ENCODE measurements at regions not wholly inside any gene's neighbourhood (a gene's known extent, or its start where the extent isn't known, plus 50 kb on each side); places are given as distances from the start of the nearest gene placed in this dataset.

DNA sequence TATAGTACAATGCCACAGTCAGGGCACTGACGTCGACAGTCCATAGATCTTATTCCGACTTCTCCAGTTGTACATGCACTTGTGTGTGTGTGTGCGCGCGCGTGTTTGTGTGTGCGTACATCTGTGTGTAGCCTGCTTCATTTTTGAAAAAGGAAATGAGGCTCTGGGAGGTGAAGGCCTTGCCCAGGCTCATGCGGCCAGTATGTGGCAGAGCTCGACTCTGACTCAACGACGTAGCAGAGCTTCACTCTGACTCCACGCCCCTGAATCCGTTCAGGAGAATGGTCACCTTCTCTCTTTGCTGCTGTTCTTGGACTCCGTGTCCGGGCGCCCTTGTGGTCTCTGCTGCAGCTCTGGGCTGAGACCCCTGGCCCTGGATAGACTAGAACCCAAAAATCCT, 81.6 kb upstream of the CIBAR2 start:
- TF ChIP-seq POLR2A (IDR thresholded peaks at IDR 0.05) (no peak), CTCF (IDR thresholded peaks at IDR 0.05) (no peak)
- intact Hi-C loops (cut with DNase I; ENCODE audit: low total_unique reads), result no loop called here
- Histone ChIP-seq H3K27me3 (no peaks in the 10 kb centered on the region), H3K4me1 (peaks cover 11 to 23% of the 10 kb centered on the region in 2 donors), H3K27ac (no peak overlapping the region), H3K36me3 (no peaks in the 10 kb centered on the region), H3K4me3 (no peak overlapping the region), H3K9me3 (peaks cover 0 to 13% of the 10 kb centered on the region in 2 donors)
- no peak for DNase-seq

GRCh38 chr16:85194307-85195270, 82.3 kb upstream of the CIBAR2 start:
- Histone ChIP-seq H3K9me3 (peaks cover 0 to 11% of the 10 kb centered on the region in 2 donors), H3K4me3 (no peak overlapping the region), H3K27ac (peak overlapping the region; percentile 70 to 73), H3K4me1 (peaks cover 11 to 26% of the 10 kb centered on the region in 2 donors), H3K36me3 (no peaks in the 10 kb centered on the region), H3K27me3 (no peaks in the 10 kb centered on the region)
- no peak for DNase-seq
- TF ChIP-seq POLR2A (IDR thresholded peaks at IDR 0.05), result no peak
- no peak for TF ChIP-seq CTCF (IDR thresholded peaks at IDR 0.05)
- intact Hi-C loops (cut with DNase I; ENCODE audit: low total_unique reads), result no loop called here

- H3K9me3 ChIP-seq, result peaks cover 0 to 4% of the 10 kb centered on the region in 2 donors
- TF ChIP-seq CTCF (IDR thresholded peaks at IDR 0.05) (no peak), POLR2A (IDR thresholded peaks at IDR 0.05) (no peak)
- peaks cover 11 to 26% of the 10 kb centered on the region in 2 donors for H3K4me1 ChIP-seq
- intact Hi-C loops (cut with DNase I; ENCODE audit: low total_unique reads), result no loop called here
- no peak for DNase-seq
- H3K27ac ChIP-seq, result peak overlapping the region; percentile 70 to 73
- H3K27me3 ChIP-seq, result no peaks in the 10 kb centered on the region
- no peaks in the 10 kb centered on the region for H3K36me3 ChIP-seq
- H3K4me3 ChIP-seq, result no peak overlapping the region
These were observed 83.0 kb upstream of the CIBAR2 start for GRCh38 chr16:85195271-85195647.

- Histone ChIP-seq H3K4me1 (peaks cover 11 to 26% of the 10 kb centered on the region in 2 donors), H3K27ac (peak overlapping the region; percentile 70 to 73)
- DNase-seq, result peak; percentile 71 to 73
These were observed 83.9 kb upstream of the CIBAR2 start for GRCh38 chr16:85195900-85196772.

More at GRCh38 chr16:85195900-85196772, 83.9 kb upstream of the CIBAR2 start:
- no peaks in the 10 kb centered on the region for H3K27me3 ChIP-seq
- intact Hi-C loops (cut with DNase I; ENCODE audit: low total_unique reads), result no loop called here
- H3K9me3 ChIP-seq, result no peaks in the 10 kb centered on the region
- H3K4me3 ChIP-seq, result no peak overlapping the region
- no peaks in the 10 kb centered on the region for H3K36me3 ChIP-seq
- TF ChIP-seq POLR2A (IDR thresholded peaks at IDR 0.05) (no peak), CTCF (IDR thresholded peaks at IDR 0.05) (no peak)

Measured in uterus (tissue), 3 donors.